C4-2B (cell line): ENCODE measurements at regions not wholly inside any gene's neighbourhood (a gene's known extent, or its start where the extent isn't known, plus 50 kb on each side); places are given as distances from the start of the nearest gene placed in this dataset.

ENCODE experiments used
- ZFX ChIP-seq: fragments of 450-650 bp; IDR thresholded peaks from 2 replicates; pipeline ENCODE4 v1.6.1; 2017
- TF ChIP-seq, protein P1 (sequence below): fragments of 450-650 bp; conservative IDR thresholded peaks from 2 replicates; pipeline ENCODE4 v1.5.1; 2017; ENCODE audit warnings: mild to moderate bottlenecking

- TF ChIP-seq, protein P1, sequence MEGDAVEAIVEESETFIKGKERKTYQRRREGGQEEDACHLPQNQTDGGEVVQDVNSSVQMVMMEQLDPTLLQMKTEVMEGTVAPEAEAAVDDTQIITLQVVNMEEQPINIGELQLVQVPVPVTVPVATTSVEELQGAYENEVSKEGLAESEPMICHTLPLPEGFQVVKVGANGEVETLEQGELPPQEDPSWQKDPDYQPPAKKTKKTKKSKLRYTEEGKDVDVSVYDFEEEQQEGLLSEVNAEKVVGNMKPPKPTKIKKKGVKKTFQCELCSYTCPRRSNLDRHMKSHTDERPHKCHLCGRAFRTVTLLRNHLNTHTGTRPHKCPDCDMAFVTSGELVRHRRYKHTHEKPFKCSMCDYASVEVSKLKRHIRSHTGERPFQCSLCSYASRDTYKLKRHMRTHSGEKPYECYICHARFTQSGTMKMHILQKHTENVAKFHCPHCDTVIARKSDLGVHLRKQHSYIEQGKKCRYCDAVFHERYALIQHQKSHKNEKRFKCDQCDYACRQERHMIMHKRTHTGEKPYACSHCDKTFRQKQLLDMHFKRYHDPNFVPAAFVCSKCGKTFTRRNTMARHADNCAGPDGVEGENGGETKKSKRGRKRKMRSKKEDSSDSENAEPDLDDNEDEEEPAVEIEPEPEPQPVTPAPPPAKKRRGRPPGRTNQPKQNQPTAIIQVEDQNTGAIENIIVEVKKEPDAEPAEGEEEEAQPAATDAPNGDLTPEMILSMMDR, result no peak
- TF ChIP-seq ZFX, result no peak
Measured at GRCh38 chr17:13320046-13320785, 281.5 kb downstream of the HS3ST3A1 start.
